Smooth muscle cell (in vitro differentiated cells): ENCODE measurements at regions not wholly inside any gene's neighbourhood (a gene's known extent, or its start where the extent isn't known, plus 50 kb on each side); places are given as distances from the start of the nearest gene placed in this dataset.

ENCODE experiments used
- DNase-seq: peaks from one replicate; lab custom pipeline; 2025; ENCODE audit not compliant: unreplicated experiment; lab: John Stamatoyannopoulos, UW
- H2AFZ ChIP-seq: fragments of 200-600 bp; sonication (generic); 2 replicates; pipeline ENCODE4 v1.6.0; 2016; ENCODE audit warnings: antibody characterized with exemption, low read depth, mild to moderate bottlenecking
- H3F3A ChIP-seq: fragments of 200-600 bp; sonication (generic); 2 replicates; pipeline ENCODE4 v1.6.0; 2017; ENCODE audit warnings: antibody characterized with exemption, low read depth
- H3K27ac ChIP-seq: fragments of 200-600 bp; sonication (generic); 2 replicates; pipeline ENCODE4 v1.5.1; 2016; ENCODE audit warnings: low read depth, mild to moderate bottlenecking
- H3K27me3 ChIP-seq: fragments of 200-600 bp; sonication (generic); 2 replicates; pipeline ENCODE4 v1.6.1; 2016; ENCODE audit warnings: low read depth, mild to moderate bottlenecking
- H3K36me3 ChIP-seq: fragments of 200-600 bp; sonication (generic); 2 replicates; pipeline ENCODE4 v1.5.1; 2016; ENCODE audit warnings: low read depth
- H3K4me1 ChIP-seq: fragments of 200-600 bp; sonication (generic); 2 replicates; pipeline ENCODE4 v1.5.1; 2016; ENCODE audit warnings: low read depth
- H3K4me2 ChIP-seq: fragments of 200-600 bp; sonication (generic); 2 replicates; pipeline ENCODE4 v1.6.0; 2016; ENCODE audit warnings: mild to moderate bottlenecking
- H3K4me3 ChIP-seq: fragments of 200-600 bp; sonication (generic); 2 replicates; pipeline ENCODE4 v1.5.1; 2016; ENCODE audit warnings: mild to moderate bottlenecking
- H3K79me2 ChIP-seq: fragments of 200-600 bp; sonication (generic); 2 replicates; pipeline ENCODE4 v1.6.0; 2016; ENCODE audit warnings: low read depth, mild to moderate bottlenecking
- H3K9ac ChIP-seq: fragments of 200-600 bp; sonication (generic); 2 replicates; pipeline ENCODE4 v1.6.0; 2016; ENCODE audit warnings: low read depth
- H3K9me3 ChIP-seq: fragments of 200-600 bp; sonication (generic); replicated peaks from 2 replicates; pipeline ENCODE4 v1.5.1; 2016; ENCODE audit warnings: low read depth
- H4K20me1 ChIP-seq: fragments of 200-600 bp; sonication (generic); 2 replicates; pipeline ENCODE4 v1.6.0; 2016; ENCODE audit warnings: low read depth
- WGBS: methylation state at CpG from one replicate; pipeline ENCODE4 v1.1.7; 2016; ENCODE audit warnings: low lambda C conversion rate; 5-methylcytosine and 5-hydroxymethylcytosine counted together
- TF ChIP-seq, protein P1 (sequence below): fragments of 200-600 bp; sonication (generic); IDR thresholded peaks from 2 replicates; pipeline ENCODE4 v1.5.1; 2017; ENCODE audit warnings: borderline replicate concordance, mild to moderate bottlenecking, antibody characterized with exemption; ENCODE audit not compliant: insufficient read depth, poor library complexity, severe bottlenecking

DNA sequence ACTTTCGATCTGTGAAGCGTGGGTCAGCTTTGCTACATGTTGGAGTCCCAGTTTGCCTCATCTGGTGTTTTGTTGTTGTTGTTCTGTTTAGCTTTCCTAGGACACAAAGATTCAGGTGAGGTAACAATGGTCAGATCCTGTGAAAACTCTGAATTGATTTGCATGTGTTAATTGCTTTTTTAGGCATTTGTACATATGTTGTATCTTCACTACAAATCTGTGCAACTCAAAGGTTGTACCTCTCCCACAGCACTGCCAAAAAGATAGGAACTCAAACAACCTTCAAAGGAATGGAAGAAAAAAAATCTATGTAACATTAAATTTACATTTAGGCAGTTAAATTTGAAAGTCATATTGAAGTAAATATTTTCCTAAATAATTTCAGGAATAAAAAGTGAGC is 518.5 kb upstream of the TENM4 start:
- peaks cover 10% of the 10 kb centered on the region for H3K4me1 ChIP-seq
- H3K79me2 ChIP-seq, result no peaks in the 10 kb centered on the region
- no peaks in the 10 kb centered on the region for H3K9me3 ChIP-seq
- H3K36me3 ChIP-seq, result no peaks in the 10 kb centered on the region
- H4K20me1 ChIP-seq, result no peaks in the 10 kb centered on the region
- TF ChIP-seq, protein P1, sequence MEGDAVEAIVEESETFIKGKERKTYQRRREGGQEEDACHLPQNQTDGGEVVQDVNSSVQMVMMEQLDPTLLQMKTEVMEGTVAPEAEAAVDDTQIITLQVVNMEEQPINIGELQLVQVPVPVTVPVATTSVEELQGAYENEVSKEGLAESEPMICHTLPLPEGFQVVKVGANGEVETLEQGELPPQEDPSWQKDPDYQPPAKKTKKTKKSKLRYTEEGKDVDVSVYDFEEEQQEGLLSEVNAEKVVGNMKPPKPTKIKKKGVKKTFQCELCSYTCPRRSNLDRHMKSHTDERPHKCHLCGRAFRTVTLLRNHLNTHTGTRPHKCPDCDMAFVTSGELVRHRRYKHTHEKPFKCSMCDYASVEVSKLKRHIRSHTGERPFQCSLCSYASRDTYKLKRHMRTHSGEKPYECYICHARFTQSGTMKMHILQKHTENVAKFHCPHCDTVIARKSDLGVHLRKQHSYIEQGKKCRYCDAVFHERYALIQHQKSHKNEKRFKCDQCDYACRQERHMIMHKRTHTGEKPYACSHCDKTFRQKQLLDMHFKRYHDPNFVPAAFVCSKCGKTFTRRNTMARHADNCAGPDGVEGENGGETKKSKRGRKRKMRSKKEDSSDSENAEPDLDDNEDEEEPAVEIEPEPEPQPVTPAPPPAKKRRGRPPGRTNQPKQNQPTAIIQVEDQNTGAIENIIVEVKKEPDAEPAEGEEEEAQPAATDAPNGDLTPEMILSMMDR, result no peak
- DNase-seq, result no peak
- WGBS, result 67% methylated on average over 2 of the region's 2 CpGs
- H3F3A ChIP-seq, result no peaks in the 10 kb centered on the region
- no peak overlapping the region for H3K27ac ChIP-seq
- peaks cover 1% of the 10 kb centered on the region for H3K27me3 ChIP-seq
- no peak overlapping the region for H3K4me2 ChIP-seq
- H3K4me3 ChIP-seq, result no peak overlapping the region
- no peak overlapping the region for H3K9ac ChIP-seq
- no peak overlapping the region for H2AFZ ChIP-seq

DNA sequence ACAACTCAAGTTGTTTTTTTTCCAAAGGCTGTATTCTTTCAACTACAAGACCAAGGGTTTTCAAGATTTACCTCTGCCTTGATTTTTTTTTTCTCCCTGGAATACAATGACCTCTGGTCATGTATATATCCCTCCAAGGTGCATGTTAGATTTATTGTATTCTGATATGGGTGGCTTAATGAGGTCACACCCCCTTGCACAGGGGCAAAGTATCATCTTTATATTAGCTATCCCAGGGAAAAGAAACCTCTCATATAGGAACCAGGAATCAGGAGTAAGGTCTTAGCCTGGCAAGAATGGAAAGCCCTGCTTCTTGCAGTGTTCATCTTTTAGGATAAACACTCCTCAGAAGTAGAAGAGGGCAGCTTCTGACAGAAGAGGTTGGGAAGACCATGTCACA is 516.9 kb upstream of the TENM4 start:
- Histone ChIP-seq H3K9me3 (no peaks in the 10 kb centered on the region), H3K4me3 (no peak overlapping the region), H3K27ac (no peak overlapping the region), H3K36me3 (no peaks in the 10 kb centered on the region), H3K9ac (no peak overlapping the region), H2AFZ (no peak overlapping the region), H3K4me1 (no peaks in the 10 kb centered on the region), H3K27me3 (peaks cover 11% of the 10 kb centered on the region), H3K4me2 (no peak overlapping the region), H3K79me2 (no peaks in the 10 kb centered on the region), H3F3A (no peaks in the 10 kb centered on the region), H4K20me1 (no peaks in the 10 kb centered on the region)
- TF ChIP-seq, protein P1, result no peak
- no peak for DNase-seq

DNA sequence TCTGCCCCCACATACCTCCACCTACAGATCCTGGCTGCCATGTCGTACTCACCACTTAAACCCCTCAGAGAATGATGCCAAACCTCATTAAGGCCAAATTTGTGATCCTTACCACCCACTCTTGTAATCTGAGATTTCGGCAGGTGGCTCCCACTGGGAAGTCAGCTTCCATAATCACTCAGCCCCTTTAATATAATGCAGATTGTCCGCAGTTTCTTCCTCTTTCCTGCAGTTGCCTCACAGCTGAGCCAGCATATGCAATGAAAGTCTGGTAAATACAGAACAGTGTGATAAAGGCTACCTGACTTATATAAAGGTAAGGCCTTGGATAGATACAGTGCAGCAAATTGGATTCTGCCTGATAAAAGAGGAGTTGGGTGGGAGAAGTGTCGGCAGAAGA is 515.2 kb upstream of the TENM4 start:
- Histone ChIP-seq H3K79me2 (no peaks in the 10 kb centered on the region), H3K27me3 (peaks cover 27% of the 10 kb centered on the region), H3K9me3 (no peaks in the 10 kb centered on the region), H3F3A (no peaks in the 10 kb centered on the region), H3K9ac (no peak overlapping the region), H2AFZ (no peak overlapping the region), H3K36me3 (no peaks in the 10 kb centered on the region), H3K4me3 (no peak overlapping the region), H3K27ac (no peak overlapping the region), H3K4me2 (no peak overlapping the region), H3K4me1 (no peaks in the 10 kb centered on the region), H4K20me1 (no peaks in the 10 kb centered on the region)
- TF ChIP-seq, protein P1, result no peak
- no peak for DNase-seq
- 80% methylated on average over 4 of the region's 4 CpGs for WGBS

DNA sequence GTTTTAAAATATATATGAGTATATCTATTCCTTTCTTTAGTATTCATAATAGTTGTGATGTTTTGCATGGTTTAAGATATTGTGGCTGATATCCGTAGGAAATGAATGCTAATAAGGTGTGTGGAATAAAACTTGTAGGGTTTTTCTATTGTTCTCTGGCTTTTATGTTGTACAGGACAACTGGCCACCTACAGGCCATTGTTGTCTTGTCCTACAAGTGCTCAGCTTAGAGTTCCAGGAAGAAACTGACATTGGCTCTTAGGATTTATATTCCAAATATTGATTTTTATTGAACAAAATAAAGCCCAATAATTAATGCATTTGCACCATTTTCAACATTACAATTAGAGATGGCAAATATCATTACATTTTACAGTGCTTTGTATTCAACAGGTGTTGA is 512.8 kb upstream of the TENM4 start:
- Histone ChIP-seq H3K27ac (no peak overlapping the region), H3K79me2 (no peaks in the 10 kb centered on the region), H3K4me2 (no peak overlapping the region), H3K27me3 (peaks cover 48% of the 10 kb centered on the region), H3K36me3 (no peaks in the 10 kb centered on the region), H3K9ac (no peak overlapping the region), H3K9me3 (no peaks in the 10 kb centered on the region), H3F3A (no peaks in the 10 kb centered on the region), H3K4me1 (no peaks in the 10 kb centered on the region), H3K4me3 (no peak overlapping the region), H2AFZ (no peak overlapping the region), H4K20me1 (no peaks in the 10 kb centered on the region)
- WGBS, result 86% methylated on average over 1 of the region's 1 CpG
- TF ChIP-seq, protein P1, result no peak
- no peak for DNase-seq
